Type B pancreatic cell (in vitro differentiated cells): ENCODE measurements at regions not wholly inside any gene's neighbourhood (a gene's known extent, or its start where the extent isn't known, plus 50 kb on each side); places are given as distances from the start of the nearest gene placed in this dataset.

ENCODE experiments used
- DNase-seq: peaks from one replicate; pipeline ENCODE4 v3.0.0; 2021; ENCODE audit warnings: mixed read lengths; ENCODE audit not compliant: unreplicated experiment; ENCODE audit errors: extremely low spot score
- H3K27ac Mint-ChIP-seq: 2 replicates; pipeline ENCODE4 v1.8.0; 2021; ENCODE audit warnings: mild to moderate bottlenecking, mixed read lengths
- H3K27me3 Mint-ChIP-seq: 2 replicates; pipeline ENCODE4 v1.8.0; 2021; ENCODE audit warnings: mixed read lengths
- H3K36me3 Mint-ChIP-seq: 2 replicates; pipeline ENCODE4 v1.8.0; 2021; ENCODE audit warnings: mixed read lengths
- H3K4me1 Mint-ChIP-seq: one replicate; pipeline ENCODE4 v1.8.0; 2021; ENCODE audit warnings: mixed read lengths; ENCODE audit not compliant: unreplicated experiment
- H3K4me3 Mint-ChIP-seq: 2 replicates; pipeline ENCODE4 v1.8.0; 2021; ENCODE audit warnings: mild to moderate bottlenecking, mixed read lengths
- H3K9me3 Mint-ChIP-seq: 2 replicates; pipeline ENCODE4 v1.8.0; 2021; ENCODE audit warnings: mixed read lengths
- CTCF ChIP-seq: fragments of 200-600 bp; sonication (generic); conservative IDR thresholded peaks from 2 replicates; pipeline ENCODE4 v1.5.0; 2021; ENCODE audit warnings: antibody characterized with exemption, mild to moderate bottlenecking

- Mint-ChIP-seq H3K27me3 (no peaks in the 10 kb centered on the region), H3K27ac (no peak overlapping the region), H3K4me3 (no peak overlapping the region), H3K9me3 (no peaks in the 10 kb centered on the region), H3K4me1 (no peaks in the 10 kb centered on the region), H3K36me3 (no peaks in the 10 kb centered on the region)
- no peak for TF ChIP-seq CTCF
- DNase-seq, result no peak
These were observed 91.5 kb upstream of the MAP9 start for GRCh38 chr4:155468282-155468681.

- Mint-ChIP-seq H3K27ac (no peak overlapping the region), H3K4me3 (no peak overlapping the region), H3K9me3 (no peaks in the 10 kb centered on the region), H3K36me3 (no peaks in the 10 kb centered on the region), H3K27me3 (no peaks in the 10 kb centered on the region), H3K4me1 (no peaks in the 10 kb centered on the region)
- no peak for TF ChIP-seq CTCF
- no peak for DNase-seq
These were observed 73.9 kb upstream of the MAP9 start for GRCh38 chr4:155450676-155451075.

GRCh38 chr4:155445306-155445705 is 68.5 kb upstream of the MAP9 start:
- no peak for TF ChIP-seq CTCF
- Mint-ChIP-seq H3K27me3 (peaks cover 7% of the 10 kb centered on the region), H3K9me3 (peaks cover 6% of the 10 kb centered on the region), H3K4me3 (no peak overlapping the region), H3K27ac (no peak overlapping the region), H3K36me3 (no peaks in the 10 kb centered on the region), H3K4me1 (peaks cover 8% of the 10 kb centered on the region)
- no peak for DNase-seq

- Mint-ChIP-seq H3K36me3 (no peaks in the 10 kb centered on the region), H3K9me3 (peaks cover 6% of the 10 kb centered on the region), H3K4me3 (no peak overlapping the region), H3K4me1 (peaks cover 8% of the 10 kb centered on the region), H3K27ac (no peak overlapping the region), H3K27me3 (peaks cover 7% of the 10 kb centered on the region)
- TF ChIP-seq CTCF, result no peak
- DNase-seq, result no peak
These were observed 68.0 kb upstream of the MAP9 start for GRCh38 chr4:155444721-155445120.

GRCh38 chr4:155442267-155443105 is 65.7 kb upstream of the MAP9 start:
- no peak overlapping the region for H3K4me3 Mint-ChIP-seq
- H3K36me3 Mint-ChIP-seq, result no peaks in the 10 kb centered on the region
- peak; percentile 98 for TF ChIP-seq CTCF
- H3K4me1 Mint-ChIP-seq, result peaks cover 8% of the 10 kb centered on the region
- H3K27me3 Mint-ChIP-seq, result peaks cover 7% of the 10 kb centered on the region
- DNase-seq, result peak; percentile 75
- H3K27ac Mint-ChIP-seq, result peak overlapping the region; percentile 20
- H3K9me3 Mint-ChIP-seq, result peaks cover 6% of the 10 kb centered on the region
